Omental fat pad (tissue), 3 donors: ENCODE measurements at regions not wholly inside any gene's neighbourhood (a gene's known extent, or its start where the extent isn't known, plus 50 kb on each side); places are given as distances from the start of the nearest gene placed in this dataset.

ENCODE experiments used
- ATAC-seq: fragments of 150-250 bp; one replicate; pipeline ENCODE4 v1.9.1; 2016; ENCODE audit warnings: mild to moderate bottlenecking, moderate library complexity; ENCODE audit not compliant: low FRiP score
- DNase-seq: peaks from one replicate; pipeline ENCODE4 v3.0.0-alpha.2; 2019; ENCODE audit warnings: low spot score
- CTCF ChIP-seq, 3 donors: fragments of 450-650 bp; IDR thresholded peaks; one replicate each; pipeline ENCODE4 v1.5.1; 2016 to 2017; ENCODE audit warnings: antibody characterized with exemption in 3 of 3, mild to moderate bottlenecking in 3 of 3, moderate library complexity in 2 of 3

- DNase-seq = no peak
- no peak for ATAC-seq
- TF ChIP-seq CTCF (IDR thresholded peaks at IDR 0.05) = no peak
Measured at GRCh38 chr6:19668710-19669109, 168.5 kb upstream of the ID4 start.

- DNase-seq = no peak
- no peak for TF ChIP-seq CTCF (IDR thresholded peaks at IDR 0.05)
- no peak for ATAC-seq
Measured at GRCh38 chr6:19669206-19669605, 168.0 kb upstream of the ID4 start.

DNA sequence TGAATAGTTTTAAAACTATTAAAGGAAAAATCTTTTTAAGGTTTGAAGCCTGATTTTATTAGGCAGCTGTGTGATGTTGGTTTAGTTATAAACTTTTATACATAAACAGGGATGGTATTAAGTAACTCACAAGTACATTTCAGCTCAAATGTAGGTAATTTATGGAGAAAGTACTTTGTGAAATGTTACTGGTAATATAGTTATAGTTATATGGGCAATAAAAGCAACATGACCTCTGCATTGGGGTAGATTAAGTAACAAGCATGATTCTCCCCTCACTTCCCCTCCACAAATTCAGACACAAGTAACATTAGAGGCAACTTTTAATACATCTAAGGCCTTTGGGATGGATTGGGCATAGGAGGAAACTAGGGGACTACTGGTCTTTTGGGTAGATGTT, 154.3 kb upstream of the ID4 start:
- no peak for TF ChIP-seq CTCF (IDR thresholded peaks at IDR 0.05)
- ATAC-seq (no peak), DNase-seq (no peak)

DNA sequence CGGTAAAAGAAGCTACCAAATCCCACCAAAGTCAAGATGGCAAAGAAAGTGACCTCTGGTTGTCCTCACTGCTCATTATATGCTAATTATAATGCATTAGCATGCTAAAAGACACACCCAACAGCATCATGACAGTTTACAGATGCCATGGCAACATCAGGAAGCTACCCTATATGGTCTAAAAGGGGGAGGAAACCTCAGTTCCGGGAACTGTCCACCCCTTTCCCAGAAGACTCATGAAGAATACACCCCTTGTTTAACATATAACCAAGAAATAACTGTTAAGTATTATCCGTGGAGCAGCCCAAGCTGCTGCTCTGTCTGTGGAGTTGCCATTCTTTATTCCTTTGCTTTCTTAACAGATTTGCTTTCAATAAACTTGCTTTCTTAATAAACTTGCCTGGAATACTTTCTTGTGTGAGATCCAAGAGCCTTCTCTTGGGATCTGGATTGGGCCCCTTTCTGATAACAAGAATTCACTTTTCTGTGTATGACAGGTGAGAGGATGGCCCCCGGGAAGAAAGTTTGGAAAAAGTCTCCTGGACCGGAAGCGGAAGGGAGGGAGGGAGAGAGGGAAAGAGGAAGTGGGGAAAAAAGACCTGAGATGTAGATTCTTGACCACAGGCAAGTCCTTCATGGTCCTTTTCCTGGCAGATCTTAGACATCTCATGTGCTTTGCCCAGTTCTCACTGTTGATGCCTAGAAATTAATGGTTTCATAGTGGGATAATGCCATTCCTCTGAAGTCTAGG, 146.7 kb upstream of the ID4 start:
- ATAC-seq (no peak), DNase-seq (no peak)
- TF ChIP-seq CTCF (IDR thresholded peaks at IDR 0.05) = no peak

DNA sequence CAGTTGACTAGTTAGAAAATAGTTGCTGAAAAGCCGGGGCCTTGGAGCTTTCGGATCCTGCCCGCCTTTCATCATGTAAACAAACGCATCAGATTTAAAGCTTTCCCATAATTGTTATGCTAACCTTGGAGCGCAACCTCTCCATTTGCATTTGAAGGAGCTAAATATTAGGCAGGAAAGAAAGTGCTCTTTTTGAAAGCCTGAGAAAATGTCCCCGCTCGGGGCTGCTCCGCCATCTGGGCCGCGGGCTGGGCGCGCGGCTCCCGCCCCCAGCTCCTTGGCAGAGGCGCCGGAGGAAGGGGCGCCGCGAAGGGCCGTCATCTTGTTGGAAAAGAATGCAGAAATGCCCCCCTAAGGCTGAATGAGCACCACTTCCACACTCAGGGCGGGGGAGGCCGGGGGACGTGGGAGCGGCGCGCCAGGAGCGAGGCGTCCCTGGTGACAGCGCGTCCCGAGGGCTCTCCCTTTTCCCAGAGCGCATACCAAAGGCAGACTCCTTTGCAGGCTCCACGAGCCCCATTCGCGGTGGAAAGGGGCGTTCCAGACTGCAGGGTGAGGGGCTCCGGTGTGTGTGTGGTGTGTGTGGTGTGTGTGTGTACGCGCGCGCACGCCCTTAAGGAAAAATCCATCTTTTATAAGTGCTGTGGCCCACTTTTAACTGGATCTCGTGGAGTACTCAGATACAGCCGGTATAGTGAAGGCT, 145.6 kb upstream of the ID4 start:
- DNase-seq (no peak), ATAC-seq (peak; percentile 41)
- no peak for TF ChIP-seq CTCF (IDR thresholded peaks at IDR 0.05)

DNA sequence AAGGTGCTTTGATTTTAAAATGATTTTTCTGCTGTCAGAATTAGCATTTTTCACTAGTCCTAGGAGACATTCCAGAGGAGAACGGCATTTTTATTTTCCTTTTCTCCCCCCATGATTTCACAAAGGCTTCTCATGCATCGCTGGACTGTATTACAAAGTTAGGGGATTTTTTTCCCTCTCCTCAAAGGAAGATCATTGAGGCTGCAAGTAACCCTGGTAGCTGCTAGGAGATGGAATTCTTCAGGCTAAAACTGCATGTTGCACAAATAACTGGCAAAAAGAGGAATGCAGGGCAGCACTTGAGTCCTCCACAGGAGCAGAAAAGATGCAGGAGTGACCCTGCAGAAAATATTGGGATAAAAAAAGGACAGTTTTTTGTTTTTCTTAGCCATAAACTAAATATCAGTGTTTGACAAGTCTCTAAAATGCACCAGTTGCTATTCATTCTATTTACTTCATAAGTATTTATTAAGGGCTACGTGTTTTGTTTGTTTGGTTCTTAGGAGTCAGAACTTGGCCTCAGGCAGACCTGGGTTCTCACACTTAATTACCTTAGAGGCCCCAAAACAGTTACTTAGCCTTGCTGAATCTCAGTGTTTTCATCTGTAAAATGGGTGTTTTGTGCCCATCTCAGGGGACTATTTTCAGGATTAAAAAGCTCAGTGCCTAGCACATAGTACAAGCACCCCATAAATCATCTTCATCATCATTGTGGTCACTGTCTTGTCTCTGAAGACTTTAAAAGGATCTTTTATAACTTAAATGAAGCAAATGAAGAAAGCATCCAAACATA, 144.5 kb upstream of the ID4 start:
- no peak for TF ChIP-seq CTCF (IDR thresholded peaks at IDR 0.05)
- ATAC-seq (no peak), DNase-seq (no peak)
